ENCODE measurements at regions not wholly inside any gene's neighbourhood (a gene's known extent, or its start where the extent isn't known, plus 50 kb on each side); places are given as distances from the start of the nearest gene placed in this dataset.
A peak's percentile ranks its signal among the peaks of the same experiment; 100 is the strongest.
"Not testable (repeated sequence)": the region's sequence is repeated elsewhere in the genome, so short reads cannot be mapped to it uniquely, and the experiment has no call there.

DNA sequence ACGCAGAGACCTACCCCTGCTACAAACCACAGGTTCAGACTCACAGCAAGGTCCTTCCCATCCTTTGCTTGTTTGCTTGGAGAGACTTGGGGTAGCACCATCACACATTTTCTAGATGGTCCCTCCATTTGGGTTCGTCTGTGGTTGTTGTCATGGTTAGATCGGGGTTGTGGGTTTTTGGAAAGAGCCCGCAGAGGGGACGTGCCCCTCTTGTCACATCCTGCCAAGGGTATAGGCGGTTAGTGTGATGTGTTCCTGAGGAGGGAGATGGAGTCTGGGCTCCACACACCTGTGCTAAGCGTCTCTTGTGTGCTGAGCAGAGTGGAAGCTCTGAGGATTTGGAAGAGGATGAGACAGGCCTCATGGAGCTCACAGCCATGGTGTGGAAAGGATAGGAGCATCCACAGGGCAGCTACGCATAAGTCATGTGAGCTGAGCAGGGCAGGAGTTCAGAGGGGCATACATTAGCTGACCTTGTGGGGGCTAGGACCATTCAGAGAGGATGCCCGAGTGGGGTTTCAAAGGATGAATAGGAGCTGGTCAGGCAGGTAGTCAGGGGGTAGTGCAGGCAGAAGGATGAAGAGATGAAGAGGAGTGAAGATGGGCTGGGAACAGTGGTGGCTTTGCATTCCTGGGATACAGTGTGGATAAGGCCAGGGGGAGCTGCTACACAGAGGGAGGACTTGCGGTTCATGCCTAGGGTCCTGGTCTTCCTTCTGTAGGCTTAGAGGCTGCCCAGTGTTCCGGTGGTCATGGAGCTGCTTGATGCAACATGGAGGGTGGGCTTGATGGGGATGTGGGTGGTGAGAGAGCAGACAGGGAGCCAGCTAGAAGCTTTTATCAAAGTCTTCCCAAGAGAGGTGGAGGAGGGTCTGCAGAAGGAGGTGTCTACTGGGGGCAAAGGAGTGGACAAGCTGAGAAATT is 62.9 kb downstream of the ACKR3 start:
- no peak for ATAC-seq
- no peak for DNase-seq (ENCODE audit: missing footprints)

DNA sequence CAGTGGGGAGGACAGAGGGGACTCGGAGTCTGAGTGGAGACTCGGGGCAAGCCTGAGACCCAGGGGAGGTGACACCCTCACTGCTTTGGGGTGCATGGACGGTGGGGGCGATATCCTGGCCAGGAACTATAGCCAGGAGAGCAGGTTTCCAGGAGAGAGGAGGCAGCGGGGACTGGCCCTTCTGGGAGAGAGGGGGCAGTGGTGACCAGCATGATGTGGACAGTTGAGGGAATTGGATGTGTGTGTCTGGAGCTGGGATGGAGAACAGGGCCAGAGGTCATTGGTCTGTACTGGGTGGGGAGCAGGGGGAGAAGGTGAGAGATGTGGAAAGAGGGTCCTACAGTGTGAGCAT is 63.6 kb downstream of the ACKR3 start:
- intact Hi-C loops (cut with DNase I): no loop called here
- DNase-seq (ENCODE audit: missing footprints) (no peak), ATAC-seq (no peak)

More for the DNA sequence above, 62.9 kb downstream of the ACKR3 start:
- intact Hi-C loops (cut with DNase I): no loop called here

DNA sequence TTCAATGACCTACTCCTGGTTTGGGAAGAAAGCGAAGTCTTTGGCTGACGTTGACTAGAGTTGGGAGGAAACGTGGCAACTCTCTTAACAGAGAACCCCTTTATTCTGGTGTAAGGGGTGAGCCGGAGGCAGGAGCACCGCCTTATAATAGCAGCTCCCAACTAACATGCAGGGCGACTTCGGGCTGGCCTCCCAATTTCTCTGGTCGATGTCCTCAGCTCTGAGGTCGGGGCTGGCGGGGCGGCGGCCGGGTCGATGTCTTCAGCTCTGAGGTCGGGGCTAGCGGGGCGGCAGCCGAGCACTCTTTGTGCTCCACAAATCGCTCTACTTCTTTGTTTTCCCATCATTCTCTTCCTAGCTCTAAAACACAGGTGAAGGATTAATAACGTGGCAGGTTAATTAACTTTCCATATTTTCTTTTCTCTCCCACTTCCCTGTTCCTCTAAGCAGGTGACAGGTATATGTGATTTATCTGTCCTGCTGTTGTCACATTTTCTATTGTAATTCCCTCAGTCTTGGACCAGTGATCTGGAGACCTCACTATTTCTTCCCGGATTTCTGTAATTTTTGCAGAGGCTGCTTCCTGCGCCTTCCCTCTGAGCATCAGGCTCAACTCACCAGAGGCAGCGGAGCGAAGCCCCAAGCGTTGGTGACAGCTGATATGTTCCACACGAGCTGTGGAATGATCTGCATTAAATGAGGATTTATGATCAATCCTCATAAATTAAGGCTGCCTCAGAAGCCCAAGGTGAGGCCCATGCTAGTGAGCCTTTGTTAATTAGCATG is 64.3 kb downstream of the ACKR3 start:
- intact Hi-C loops (cut with DNase I): no loop called here
- no peak for DNase-seq (ENCODE audit: missing footprints)
- ATAC-seq: no peak

DNA sequence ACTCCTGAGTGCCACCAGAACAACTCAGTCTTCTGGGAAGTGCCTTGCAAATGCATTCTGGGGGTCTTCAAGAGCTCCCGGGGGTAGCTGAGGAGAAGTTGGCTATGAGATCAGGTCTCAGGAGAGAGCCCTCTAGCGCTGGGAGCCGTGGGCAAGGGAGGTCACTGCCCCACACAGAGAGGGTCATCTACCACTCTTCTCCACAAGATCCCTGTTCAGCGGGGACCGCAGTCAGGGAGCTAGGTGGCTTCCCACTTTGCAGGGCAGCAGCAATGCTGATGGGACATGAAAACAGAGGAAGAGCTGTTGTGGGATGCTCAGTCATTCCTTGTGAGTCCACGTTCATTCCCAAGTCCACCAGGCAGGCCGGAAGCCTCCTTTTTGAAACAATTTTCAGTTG is 66.6 kb downstream of the ACKR3 start:
- ATAC-seq (no peak), DNase-seq (ENCODE audit: missing footprints) (no peak)
- intact Hi-C loops (cut with DNase I): no loop called here

DNA sequence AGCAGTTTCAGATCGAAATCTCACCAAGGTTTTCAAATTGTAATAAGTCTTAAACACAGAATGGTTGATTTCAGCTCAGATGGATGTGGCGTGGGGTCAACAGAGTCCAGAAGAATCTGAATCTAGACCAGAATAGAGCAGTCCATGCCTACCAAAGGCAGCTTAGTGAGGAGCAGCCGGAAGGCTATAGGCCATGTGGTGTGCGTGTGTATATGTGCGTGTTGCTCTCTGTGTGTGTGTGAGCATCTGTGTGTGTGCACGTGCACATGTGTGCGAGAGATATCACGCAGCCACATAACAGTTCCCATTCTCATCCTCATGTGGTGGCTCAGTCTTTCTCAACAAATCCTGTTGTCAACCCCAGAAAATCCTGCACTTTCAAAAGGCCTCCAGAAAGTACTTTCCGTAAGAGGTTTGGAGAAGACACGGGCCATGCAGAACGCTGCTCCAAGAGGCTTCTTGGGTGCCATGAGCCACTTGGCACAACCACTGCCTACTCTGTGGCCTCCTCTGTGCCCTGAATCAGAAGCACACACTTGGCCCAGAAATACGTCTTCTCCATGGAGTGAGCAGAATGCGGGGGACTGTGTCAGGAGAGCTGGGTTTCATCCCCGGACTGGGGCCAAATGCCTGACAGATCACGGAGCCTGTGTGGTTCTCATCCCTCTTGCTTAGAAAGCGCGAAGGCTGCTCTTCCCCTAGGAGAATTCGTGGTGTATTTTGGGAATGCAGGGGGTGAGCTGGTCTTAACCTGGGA is 67.3 kb downstream of the ACKR3 start:
- intact Hi-C loops (cut with DNase I): no loop called here
- no peak for ATAC-seq
- DNase-seq (ENCODE audit: missing footprints): no peak

DNA sequence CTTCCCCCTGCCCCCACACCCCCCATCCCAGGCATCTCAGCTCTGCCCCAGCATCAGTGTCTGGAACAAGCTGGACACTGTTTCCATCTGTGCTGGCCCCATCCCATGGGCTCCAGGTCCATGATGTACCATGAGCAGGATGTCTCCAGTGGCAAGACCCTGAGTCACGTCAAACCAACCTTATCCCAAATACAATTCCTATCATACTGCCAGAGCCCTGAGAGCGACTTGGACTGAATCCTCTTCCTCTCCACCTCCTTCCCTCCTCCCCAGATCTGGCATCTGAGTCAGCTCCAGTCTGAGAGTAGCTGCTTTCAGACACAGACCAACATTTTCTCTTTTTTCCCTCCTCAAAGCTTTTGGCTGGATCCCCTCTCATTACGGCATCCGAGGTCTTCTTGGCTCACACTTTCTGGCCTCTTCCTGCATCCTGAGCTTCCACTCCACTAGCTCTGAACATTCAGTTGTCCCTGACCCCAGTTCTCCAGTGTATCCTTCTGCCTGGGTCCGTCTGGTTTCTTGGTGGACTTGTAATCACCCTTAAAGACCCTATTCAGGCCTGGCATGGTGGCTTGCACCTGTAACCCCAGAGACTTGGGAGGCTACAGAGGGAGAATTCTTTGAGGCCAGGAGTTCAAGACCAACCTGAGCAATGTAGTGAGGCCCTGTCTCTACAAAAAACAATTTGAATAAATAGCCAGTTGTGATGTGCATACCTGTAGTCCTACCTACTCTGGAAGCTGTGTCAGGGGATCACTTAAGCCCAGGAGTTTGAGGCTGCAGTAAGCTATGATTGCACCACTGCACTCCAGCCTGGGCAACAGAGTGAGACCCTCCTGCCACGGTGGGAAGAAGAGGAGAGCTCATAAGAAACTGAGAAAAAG is 68.3 kb downstream of the ACKR3 start:
- no peak for ATAC-seq
- DNase-seq (ENCODE audit: missing footprints): no peak
- intact Hi-C loops (cut with DNase I): no loop called here

DNA sequence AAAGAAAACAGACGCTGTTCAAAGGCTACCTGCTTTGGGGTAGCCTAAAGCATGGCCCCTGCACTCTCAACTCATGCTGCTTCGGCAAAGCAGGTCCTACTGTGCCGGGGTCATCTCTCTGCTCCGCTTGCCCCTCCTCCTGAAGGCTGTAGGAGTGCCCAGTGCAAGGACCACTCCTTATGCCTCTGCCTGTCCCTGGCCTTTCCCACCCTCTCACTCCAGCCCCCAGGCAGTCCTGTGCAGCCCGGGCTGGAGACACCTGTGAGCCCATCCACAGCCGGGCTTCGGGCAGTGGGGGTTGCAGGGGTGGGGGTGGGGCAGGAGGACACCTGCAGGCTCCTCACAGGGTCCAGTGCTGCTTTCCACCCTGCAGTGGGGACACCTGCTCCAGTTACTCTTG is 69.1 kb downstream of the ACKR3 start:
- intact Hi-C loops (cut with DNase I): no loop called here
- DNase-seq (ENCODE audit: missing footprints) (no peak), ATAC-seq (no peak)

DNA sequence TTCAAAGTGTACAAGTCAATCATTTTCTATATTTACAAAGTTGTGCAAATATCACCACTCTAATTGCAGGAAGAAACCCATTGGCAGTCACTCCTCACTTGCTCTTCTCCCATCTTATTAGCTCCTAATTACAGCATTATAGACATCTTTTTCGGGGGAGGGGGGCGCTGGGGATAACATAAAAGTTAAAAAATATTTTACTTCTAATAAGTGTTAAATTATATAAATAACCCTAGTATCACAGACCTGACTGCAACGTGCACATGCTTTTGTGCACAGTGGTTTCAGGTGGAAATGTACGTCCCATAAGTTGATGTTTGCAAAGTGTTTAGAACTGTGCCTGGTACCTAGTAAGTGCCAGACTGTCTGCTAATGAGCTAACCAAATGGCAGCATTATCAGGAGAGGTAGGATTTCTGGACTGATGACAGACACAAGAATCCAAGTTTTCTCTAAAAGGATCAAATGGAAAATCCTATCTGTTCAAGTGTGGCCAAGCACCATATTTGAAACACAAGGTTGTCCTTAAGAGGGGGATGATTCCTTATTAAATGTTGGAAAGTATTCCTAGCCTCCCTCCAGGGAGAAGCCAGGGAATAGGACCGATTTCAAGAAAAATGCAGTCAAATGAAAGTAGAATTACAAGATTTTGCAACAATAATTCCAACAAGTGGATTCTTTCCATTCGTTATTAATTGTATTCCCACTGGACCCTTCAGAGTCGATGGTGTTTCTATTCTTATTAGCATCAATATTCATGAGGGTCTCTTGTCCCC is 70.0 kb downstream of the ACKR3 start:
- intact Hi-C loops (cut with DNase I): no loop called here
- ATAC-seq (no peak), DNase-seq (ENCODE audit: missing footprints) (no peak)

DNA sequence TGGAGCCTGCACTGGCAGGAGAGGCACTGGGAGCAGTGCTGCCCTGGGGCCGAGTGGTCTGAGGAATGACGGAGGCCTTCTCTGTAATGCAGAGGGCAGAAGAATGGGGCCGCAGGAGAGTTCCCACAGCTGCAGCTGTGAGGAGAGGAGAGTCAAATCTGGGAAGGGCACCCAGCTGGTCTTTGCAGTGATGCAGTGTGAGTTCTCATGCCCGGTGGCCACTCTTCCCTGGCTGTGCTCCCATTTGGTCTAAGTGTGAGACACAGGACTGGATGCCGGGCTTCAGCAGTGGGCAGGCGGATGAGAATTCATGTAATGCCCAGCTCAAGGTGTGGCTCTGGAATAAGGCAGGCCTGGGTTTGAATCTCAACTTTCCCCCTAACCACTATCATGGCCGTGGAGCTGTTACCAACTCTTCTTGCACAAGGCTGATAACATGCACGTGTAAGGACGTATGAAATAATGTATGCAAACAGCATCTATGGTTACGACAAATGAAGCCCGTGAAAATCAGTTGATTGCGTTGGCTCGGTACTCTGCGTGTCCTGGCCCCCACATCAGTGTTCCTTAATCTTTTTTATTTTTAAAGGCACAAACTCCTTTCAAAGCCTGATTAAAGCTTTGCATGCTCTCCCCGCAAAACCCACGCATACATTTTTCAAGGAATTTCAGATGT is 71.6 kb downstream of the ACKR3 start:
- ATAC-seq (no peak), DNase-seq (ENCODE audit: missing footprints) (no peak)
- intact Hi-C loops (cut with DNase I): no loop called here

DNA sequence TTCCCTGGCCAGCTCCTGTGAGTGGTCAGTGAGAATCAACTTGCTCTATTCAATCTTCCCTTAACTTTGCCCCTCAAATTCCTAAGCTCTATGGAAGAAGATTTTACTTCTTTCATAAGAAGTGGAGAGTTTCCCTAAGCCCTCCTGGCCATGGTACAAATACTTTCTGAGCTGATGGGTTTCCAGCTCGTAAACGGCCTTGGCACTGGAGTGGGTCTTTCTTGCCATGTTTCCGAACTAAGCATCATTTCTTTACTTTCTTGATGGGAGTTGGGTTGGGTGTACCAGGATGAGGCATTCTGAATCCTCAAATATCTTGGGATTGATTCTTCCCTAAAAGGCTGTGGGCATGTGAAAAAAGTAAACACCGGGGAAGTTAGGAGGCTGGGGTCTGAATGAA is 72.5 kb downstream of the ACKR3 start:
- DNase-seq (ENCODE audit: missing footprints) (no peak), ATAC-seq (peak; percentile 2)
- intact Hi-C loops (cut with DNase I): no loop called here

DNA sequence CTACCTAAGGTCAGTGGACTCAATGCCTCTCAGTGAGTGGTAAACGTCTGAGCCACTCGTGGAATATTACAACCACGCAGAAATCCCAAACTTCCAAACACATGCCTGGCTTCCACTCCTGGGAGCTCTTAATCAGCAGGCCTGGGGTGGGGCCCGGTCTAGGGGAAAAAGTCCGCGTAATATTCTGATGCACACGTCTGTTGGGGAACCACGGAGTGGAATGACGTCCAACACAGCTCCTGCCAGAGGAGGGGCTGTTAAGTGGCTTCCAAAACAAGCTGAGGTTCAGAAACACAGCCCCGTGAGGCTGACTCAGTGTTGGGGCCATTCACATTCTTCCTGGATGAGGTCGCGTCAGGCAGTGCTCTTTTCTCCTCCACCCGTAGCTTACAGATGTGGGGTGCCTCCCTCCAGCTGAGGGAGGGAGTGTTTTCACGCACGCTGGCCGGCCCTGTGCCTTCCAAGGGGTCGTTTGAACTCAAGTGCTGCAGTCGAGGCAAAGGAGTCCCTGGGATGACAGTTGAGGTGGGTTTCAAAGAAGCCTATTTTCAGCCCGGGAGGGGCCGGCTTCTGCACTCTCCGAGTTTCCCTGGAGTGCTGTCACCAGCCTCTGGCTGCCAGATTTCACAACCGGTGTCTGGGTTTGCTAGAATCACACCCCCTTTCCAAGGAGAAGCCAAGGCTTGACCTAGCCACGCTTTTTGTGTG is 73.1 kb downstream of the ACKR3 start:
- intact Hi-C loops (cut with DNase I): no loop called here
- peak; percentile 93 for ATAC-seq

DNA sequence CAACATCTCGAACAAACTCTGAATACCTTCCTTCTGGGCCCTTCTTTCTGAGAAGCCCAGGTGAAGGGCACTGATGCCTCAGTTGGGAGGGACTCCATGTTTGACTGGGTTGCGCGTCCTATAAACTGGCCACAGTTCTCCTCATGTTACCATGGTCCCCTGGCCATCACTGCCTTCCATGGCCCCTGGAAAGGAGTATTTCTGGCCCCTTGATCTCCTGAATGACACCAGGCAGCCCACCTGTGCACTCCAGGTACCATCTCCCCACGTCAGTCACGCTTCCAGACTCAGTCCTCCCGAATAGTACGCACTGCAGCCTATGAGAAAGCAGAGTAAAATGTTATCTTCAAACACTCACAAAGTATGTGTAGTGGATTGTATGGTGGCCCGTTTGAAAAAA is 73.9 kb downstream of the ACKR3 start:
- intact Hi-C loops (cut with DNase I): no loop called here
- no peak for ATAC-seq
- no peak for DNase-seq (ENCODE audit: missing footprints)

More for the DNA sequence above, 73.1 kb downstream of the ACKR3 start:
- peak; percentile 89 for DNase-seq (ENCODE audit: missing footprints)

DNA sequence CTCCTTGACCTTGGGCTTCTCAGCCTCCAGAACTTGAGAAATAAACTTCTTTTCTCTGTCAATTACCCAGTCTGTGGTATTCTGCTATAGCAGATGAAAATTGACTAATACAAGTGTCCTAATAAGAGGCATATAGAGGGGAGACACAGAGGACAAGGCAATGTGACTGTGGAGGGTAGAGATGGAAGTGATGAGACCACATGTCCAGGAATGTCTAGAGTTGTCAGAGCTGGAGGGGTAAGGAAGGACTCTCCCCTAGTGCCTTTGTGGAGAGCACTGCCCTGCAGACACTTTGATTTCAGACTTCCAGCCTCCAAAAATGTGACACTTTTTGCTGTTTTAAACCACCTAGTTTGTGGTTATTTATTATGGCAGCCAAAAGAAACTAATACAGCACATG is 74.4 kb downstream of the ACKR3 start:
- intact Hi-C loops (cut with DNase I): no loop called here
- no peak for ATAC-seq

DNA sequence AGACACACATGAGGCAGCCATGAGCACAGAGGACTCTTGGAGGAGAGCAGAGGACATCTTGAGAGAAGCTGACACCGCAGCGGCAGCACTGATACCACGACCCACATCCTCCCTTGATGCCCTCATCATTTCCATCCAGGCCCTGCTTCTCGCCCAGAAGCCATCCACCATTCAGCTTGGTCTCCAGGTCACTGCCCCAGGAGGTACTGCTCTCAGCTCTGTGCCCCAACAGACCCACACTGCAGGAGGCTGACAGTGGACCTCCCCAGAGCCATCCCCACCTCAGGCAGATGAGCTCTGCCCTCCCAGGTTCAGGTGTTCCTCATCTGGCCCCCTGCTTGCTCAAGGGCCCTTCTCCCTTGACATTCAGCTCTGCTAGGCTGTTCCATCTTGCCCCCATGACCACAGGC is 74.9 kb downstream of the ACKR3 start:
- no peak for ATAC-seq
- intact Hi-C loops (cut with DNase I): no loop called here
- DNase-seq (ENCODE audit: missing footprints): no peak

More for the DNA sequence above, 74.4 kb downstream of the ACKR3 start:
- DNase-seq (ENCODE audit: missing footprints): no peak

DNA sequence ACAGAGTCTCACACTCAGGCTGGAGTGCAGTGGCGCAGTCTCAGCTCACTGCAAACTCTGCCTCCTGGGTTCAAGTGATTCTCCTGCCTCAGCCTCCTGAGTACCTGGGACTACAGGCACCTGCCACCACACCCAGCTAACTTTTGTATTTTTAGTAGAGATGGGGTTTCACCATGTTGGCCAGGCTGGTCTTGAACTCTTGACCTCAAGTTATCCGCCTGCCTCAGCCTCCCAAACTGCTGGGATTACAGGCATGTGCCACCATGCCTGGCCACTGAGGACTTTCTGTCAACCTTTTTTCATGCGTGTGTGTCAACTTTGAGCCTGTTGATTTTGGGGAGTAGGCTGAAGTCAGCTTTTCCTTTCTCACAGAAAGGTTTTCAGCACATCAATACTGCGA is 75.5 kb downstream of the ACKR3 start:
- DNase-seq (ENCODE audit: missing footprints); ATAC-seq; intact Hi-C loops (cut with DNase I): not testable (repeated sequence)

DNA sequence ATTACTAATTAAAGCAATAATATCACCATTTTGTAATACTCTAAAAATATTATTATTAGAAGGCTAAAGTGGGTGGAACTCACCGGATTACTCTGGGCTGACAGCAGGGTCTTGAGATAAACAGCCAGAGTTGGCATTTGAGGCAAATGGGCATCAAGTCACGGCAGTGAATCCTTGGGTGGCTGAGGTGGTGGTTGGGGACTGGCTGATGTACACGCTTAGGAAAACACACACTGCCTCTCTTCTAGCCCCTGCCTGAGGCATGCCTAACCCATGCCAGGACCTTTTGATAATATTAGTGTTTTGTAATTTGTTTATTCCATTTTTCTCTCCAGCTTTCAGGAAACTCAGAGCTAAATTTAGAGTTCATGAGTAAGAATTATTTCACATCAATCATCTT is 76.8 kb downstream of the ACKR3 start:
- ATAC-seq: no peak
- intact Hi-C loops (cut with DNase I): no loop called here
- no peak for DNase-seq (ENCODE audit: missing footprints)

DNA sequence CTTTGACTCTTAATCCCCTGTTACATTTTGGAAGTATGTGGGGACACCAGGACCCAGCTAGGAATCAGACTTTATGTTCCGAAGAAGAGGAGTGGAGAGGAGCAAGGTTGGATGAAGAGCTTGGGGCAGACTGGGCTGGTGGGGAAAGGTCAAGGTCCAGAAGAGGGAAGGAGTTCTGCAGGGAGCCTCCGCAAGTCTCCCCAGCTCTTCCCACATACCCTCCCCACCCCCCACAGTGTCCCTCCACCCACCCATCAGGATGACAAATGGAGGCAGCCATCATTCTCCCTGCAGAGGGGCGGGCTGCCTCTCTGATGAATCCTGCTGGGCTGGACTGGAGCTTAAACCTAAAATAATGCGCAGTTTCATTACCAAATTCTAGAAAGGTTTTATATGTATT is 77.2 kb downstream of the ACKR3 start:
- intact Hi-C loops (cut with DNase I): no loop called here
- DNase-seq (ENCODE audit: missing footprints): no peak
- ATAC-seq: no peak

Measured in Right ventricle myocardium inferior (tissue), 1 donor.